AG04450 (cell line): ENCODE measurements at regions not wholly inside any gene's neighbourhood (a gene's known extent, or its start where the extent isn't known, plus 50 kb on each side); places are given as distances from the start of the nearest gene placed in this dataset.

ENCODE experiments used
- CTCF ChIA-PET: fragments of 300-600, 350-600 bp; formaldehyde crosslinking; extraction: SDS; loops from one replicate; lab custom pipeline; 2022; ENCODE audit warnings: antibody characterized with exemption, inconsistent platforms; lab: Charles Lee
- POLR2A ChIA-PET: fragments of 350-600 bp; formaldehyde crosslinking; extraction: SDS; loops from one replicate; lab custom pipeline; 2021; ENCODE audit warnings: antibody characterized with exemption, inconsistent platforms; lab: Yijun Ruan, JAX
- DNase-seq: peaks from one replicate; pipeline ENCODE4 v3.0.0-alpha.2; 2011; ENCODE audit warnings: low read depth, low spot score
- H3K27ac ChIP-seq: one replicate; pipeline ENCODE4 v1.5.1; 2012; ENCODE audit warnings: low read depth, low read length, control low read depth
- H3K27me3 ChIP-seq: one replicate; pipeline ENCODE4 v1.6.0; 2012; ENCODE audit warnings: low read length; ENCODE audit not compliant: control insufficient read depth, insufficient read depth
- H3K4me3 ChIP-seq: 2 replicates; pipeline ENCODE4 v1.5.1; 2011; ENCODE audit warnings: mild to moderate bottlenecking, low read depth, low read length, control low read depth
- H3K9me3 ChIP-seq: 2 replicates; pipeline ENCODE4 v1.5.1; 2012; ENCODE audit warnings: low read length; ENCODE audit not compliant: control insufficient read depth, insufficient read depth
- TF ChIP-seq, protein P1 (sequence below): IDR thresholded peaks from 2 replicates; pipeline ENCODE4 v1.5.1; 2011; ENCODE audit warnings: low read depth, low read length, control low read depth, inconsistent platforms

- CTCF ChIA-PET = no interaction called here
- POLR2A ChIA-PET = no interaction called here
These were observed 438.7 kb upstream of the AR start for GRCh38 chrX:67104982-67105757.

GRCh38 chrX:67100031-67100884, 443.6 kb upstream of the AR start:
- no peaks in the 10 kb centered on the region for H3K27me3 ChIP-seq
- ChIA-PET POLR2A (no interaction called here), CTCF (no interaction called here)
- H3K4me3 ChIP-seq = no peak overlapping the region
- peaks cover 4% of the 10 kb centered on the region for H3K9me3 ChIP-seq
- TF ChIP-seq, protein P1, sequence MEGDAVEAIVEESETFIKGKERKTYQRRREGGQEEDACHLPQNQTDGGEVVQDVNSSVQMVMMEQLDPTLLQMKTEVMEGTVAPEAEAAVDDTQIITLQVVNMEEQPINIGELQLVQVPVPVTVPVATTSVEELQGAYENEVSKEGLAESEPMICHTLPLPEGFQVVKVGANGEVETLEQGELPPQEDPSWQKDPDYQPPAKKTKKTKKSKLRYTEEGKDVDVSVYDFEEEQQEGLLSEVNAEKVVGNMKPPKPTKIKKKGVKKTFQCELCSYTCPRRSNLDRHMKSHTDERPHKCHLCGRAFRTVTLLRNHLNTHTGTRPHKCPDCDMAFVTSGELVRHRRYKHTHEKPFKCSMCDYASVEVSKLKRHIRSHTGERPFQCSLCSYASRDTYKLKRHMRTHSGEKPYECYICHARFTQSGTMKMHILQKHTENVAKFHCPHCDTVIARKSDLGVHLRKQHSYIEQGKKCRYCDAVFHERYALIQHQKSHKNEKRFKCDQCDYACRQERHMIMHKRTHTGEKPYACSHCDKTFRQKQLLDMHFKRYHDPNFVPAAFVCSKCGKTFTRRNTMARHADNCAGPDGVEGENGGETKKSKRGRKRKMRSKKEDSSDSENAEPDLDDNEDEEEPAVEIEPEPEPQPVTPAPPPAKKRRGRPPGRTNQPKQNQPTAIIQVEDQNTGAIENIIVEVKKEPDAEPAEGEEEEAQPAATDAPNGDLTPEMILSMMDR = no peak
- DNase-seq = no peak
- no peak overlapping the region for H3K27ac ChIP-seq

More at GRCh38 chrX:67104982-67105757, 438.7 kb upstream of the AR start:
- peaks cover 4% of the 10 kb centered on the region for H3K9me3 ChIP-seq
- TF ChIP-seq, protein P1 = no peak
- no peak overlapping the region for H3K27ac ChIP-seq
- no peak for DNase-seq
- H3K4me3 ChIP-seq = no peak overlapping the region
- H3K27me3 ChIP-seq = no peaks in the 10 kb centered on the region

DNA sequence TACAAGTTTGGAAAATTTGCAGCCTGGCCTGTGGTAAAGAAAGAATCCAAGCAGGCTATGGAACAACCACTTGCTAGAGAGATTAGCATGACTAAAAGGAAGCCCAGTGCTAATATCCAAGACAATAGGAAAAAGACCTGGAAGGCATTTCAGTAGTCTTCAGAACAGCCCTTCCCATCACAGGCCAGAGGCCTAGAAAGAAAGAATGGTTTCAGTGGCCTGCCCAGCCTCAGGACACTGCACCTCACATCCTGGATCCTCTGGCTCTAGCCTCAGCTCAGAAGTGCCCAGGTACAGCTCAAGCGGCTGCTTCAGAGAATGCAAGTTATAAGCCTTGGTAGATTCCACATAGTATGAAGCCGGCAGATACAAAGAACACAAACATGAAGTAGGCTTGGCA, 449.8 kb upstream of the AR start:
- CTCF ChIA-PET = no interaction called here

DNA sequence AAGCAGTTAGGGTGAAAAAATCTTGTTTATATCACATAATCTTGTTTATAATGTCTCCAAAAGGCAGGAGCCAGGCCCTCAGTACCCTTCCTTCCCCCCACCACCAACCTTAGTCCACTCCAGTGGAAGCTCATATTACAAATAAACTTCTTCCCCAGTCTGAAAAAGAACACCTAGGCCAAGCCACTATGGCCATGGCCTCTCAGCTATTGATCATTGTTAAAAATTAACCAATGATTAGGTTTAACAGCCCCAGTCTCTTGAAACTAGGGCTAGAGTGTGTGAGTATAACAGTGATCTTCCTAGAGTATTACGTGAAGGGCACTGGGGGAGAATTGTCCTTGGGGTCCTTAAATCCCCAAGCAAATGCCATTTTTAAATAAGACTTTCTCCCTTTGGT, 411.9 kb upstream of the EDA2R start:
- H3K27ac ChIP-seq = no peak overlapping the region
- H3K9me3 ChIP-seq = no peaks in the 10 kb centered on the region
- no peak overlapping the region for H3K4me3 ChIP-seq
- TF ChIP-seq, protein P1 = no peak
- ChIA-PET CTCF (no interaction called here), POLR2A (no interaction called here)
- no peak for DNase-seq
- no peaks in the 10 kb centered on the region for H3K27me3 ChIP-seq

More for the DNA sequence above, 449.8 kb upstream of the AR start:
- Histone ChIP-seq H3K4me3 (no peak overlapping the region), H3K27ac (no peak overlapping the region), H3K9me3 (no peaks in the 10 kb centered on the region; the same call in 1 of the 2 replicates), H3K27me3 (no peaks in the 10 kb centered on the region)
- TF ChIP-seq, protein P1 = no peak
- POLR2A ChIA-PET = no interaction called here
- no peak for DNase-seq

DNA sequence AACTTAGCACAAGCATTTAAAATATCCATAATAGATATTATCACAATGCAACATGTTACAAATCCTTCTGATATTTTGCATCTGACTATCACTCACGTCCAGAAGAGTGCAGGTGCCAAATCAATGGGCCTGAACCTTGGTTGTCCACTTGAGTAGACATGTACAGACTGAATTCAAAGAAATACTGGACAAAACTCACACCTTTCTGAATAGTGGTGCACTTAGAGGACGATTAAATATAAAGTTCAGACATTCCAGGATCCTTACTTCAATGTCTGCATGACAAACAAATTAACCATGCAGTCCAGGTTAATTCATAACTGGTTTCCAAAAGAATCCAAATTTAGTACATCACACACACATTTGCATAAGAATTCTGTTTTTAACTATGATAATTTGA, 406.0 kb upstream of the EDA2R start:
- Histone ChIP-seq H3K27me3 (no peaks in the 10 kb centered on the region), H3K27ac (no peak overlapping the region), H3K9me3 (no peaks in the 10 kb centered on the region; the same call in 1 of the 2 replicates), H3K4me3 (no peak overlapping the region)
- CTCF ChIA-PET = no interaction called here
- POLR2A ChIA-PET = no interaction called here
- no peak for DNase-seq
- TF ChIP-seq, protein P1 = no peak
